ENCODE measurements at regions not wholly inside any gene's neighbourhood (a gene's known extent, or its start where the extent isn't known, plus 50 kb on each side); places are given as distances from the start of the nearest gene placed in this dataset.
"Not testable (repeated sequence)": the region's sequence is repeated elsewhere in the genome, so short reads cannot be mapped to it uniquely, and the experiment has no call there.

DNA sequence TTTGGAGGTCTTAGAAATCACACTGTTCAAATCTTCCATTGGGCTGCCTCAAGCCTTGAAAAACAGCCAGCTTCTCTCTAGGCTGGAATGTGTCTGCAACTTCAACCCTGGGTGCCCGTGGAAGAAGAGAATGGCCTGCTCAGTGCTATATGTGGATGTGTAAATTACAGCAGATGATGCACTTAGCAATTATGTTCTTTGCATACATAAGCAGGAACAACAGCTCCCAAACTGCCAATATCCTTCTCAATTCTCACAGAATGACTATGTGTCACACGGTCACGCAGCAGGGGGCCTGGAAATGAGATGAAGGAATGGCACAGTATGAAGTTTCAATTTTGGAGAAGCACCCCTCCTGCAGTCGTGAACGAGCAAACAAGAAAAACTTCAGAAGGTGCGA lies 175.2 kb upstream of the SMARCA2 start:
- DNase-seq (ENCODE audit: low read depth in 2 of 3, low spot score in 1 of 3), result no peak

- DNase-seq (ENCODE audit: low read depth in 2 of 3, low spot score in 1 of 3), result no peak
Measured at GRCh38 chr9:1845425-1845824, 169.7 kb upstream of the SMARCA2 start.

DNA sequence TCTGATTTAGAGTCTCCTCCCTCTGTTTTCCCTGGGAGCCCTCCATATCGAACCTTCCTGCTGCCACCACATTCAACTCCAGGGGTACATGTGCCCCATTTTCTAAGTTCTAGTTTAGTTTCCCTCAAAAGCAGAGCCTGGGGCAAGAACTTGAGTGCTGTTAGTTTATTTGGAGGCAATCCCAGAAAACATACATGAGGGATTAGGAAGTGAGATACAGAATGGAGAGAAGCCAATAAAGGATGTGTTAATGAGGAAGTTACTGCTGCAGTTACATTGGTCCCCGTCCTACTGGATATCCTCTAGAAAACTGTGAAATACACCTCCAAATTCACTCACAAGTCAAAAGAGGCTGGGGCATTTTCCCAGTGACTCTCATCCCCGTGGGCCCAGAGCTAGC lies 159.4 kb upstream of the SMARCA2 start:
- no peak for DNase-seq (ENCODE audit: low read depth in 2 of 3, low spot score in 1 of 3)

DNA sequence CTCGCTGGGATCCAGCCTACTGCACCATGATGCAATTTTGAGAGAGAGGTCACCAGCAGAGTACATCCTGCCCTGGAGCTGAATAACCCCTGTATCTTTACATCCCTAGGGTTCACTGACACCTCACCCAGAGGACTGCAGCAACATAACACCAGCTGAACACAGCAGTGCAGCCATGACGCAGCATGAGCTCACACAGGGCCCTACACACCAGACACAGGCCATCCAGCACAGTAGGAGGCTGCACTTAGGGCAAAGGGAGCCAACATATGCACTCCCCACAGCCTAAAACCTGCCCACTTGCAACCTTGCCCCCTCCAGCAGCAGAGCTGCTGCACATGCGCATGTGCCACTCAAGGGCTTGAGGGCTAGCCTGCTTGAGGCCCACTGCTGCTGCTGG lies 157.3 kb upstream of the SMARCA2 start:
- no peak for DNase-seq (ENCODE audit: low read depth in 2 of 3, low spot score in 1 of 3)

DNA sequence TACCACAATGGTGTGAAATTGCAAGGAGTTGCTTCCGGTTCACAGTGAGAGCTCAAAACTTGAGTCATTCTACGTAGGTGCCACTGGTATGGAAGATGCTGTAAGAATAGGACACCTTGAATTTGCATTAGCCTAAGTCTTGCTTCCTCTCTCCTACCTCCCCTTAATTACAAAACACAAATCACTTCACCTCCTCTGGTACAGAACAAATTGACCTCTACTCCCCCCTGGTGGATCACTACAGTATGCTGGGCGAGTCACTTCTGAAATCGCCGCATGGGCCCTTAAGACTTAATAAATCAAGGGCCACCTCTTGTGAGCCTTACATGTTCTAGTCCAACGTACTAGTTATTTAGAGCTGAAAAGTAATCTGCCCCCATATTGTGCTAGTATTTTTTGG lies 145.3 kb upstream of the SMARCA2 start:
- peak in 1 of 3 donors; percentile 43 for DNase-seq (ENCODE audit: low read depth in 2 of 3, low spot score in 1 of 3)

DNA sequence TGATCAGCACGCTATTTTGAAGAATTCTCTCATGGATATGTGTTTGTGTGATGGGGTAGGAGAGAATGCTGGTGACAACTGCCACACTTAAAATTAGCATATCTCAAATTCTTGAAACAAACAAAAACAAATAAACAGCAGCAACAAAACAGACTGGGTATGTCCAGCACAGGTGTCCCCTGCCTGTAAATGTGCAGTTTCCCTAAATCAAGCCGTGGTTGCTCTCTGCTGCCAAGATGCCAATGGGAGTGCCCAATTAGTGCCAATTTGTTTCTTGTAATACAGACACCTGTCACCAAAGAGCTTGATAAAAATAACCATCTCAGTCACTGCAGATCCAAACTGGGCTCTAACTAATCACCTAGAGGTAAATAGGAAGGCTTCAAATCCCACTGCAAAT lies 144.2 kb upstream of the SMARCA2 start:
- DNase-seq (ENCODE audit: low read depth in 2 of 3, low spot score in 1 of 3), result no peak

DNA sequence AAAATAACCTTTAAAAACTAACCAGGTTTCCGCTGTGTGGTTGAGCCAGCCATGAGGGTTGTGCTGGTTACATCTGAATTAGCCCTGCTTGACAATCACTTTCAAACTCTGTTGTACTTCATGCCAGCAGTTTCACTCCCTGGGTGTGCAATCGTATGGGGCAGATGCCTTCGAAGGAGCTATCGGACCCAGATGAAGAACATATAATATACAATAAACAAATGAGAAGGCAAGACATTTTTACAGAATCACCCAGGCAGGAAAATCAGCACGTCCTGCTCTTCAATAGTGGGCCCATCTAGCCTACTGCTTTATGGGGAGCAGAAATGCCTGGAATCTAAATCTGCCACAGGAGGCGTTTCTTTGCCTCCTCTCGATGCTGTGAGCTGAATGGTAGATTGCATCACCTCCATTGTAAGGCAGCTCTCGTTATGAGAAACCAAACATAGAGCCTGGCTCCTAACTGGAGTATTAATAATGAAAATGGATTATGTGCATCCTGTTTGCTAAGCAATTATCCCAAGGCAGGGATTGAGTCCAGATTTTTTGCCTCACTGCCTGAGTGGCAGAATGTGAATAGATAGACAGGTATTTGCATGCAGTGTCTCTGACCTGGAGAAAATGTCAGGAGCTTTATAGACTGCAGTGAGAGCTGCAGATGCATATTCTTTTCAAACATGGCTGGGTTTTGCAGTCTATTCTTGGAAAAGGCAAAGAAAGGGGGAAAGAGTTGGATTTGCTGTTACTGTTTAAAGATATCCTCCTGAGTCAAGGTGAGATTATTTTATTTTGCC lies 143.3 kb upstream of the SMARCA2 start:
- DNase-seq (ENCODE audit: low read depth in 2 of 3, low spot score in 1 of 3), result no peak

GRCh38 chr9:1875251-1875851 lies 139.8 kb upstream of the SMARCA2 start:
- no peak for DNase-seq (ENCODE audit: low read depth in 2 of 3, low spot score in 1 of 3)

DNA sequence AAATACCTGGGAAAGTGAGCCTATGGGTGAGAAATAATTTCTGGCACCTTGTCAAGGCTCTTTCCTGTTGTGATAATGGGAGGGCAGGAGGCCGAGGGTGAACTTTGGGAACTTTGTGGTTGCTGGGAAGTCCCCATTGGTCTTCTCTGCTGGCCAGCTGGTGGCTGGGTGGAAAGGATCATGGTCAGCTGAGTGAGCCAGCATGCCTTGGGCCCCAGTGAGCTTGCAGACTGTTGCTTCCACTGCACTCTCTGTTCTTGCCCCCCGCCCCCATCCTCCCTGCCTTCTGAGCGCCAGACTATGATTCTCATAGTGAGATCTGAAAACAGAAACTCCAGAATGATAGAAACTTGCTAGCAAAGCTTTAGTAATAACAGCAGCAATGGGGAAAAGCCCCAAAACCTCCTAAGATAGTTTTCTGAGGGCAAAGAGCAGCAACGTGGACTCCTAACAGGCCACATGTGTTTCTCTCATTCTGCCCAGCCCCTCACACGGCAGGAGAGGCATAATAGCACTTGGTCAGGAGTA lies 139.2 kb upstream of the SMARCA2 start:
- peak; percentile 72 to 84 (median 77) for DNase-seq (ENCODE audit: low read depth in 2 of 3, low spot score in 1 of 3)

- DNase-seq (ENCODE audit: low read depth in 2 of 3, low spot score in 1 of 3), result no peak
Measured at GRCh38 chr9:1876891-1877496, 138.2 kb upstream of the SMARCA2 start.

- no peak for DNase-seq (ENCODE audit: low read depth in 2 of 3, low spot score in 1 of 3)
Measured at GRCh38 chr9:1877951-1878350, 137.2 kb upstream of the SMARCA2 start.

- DNase-seq (ENCODE audit: low read depth in 2 of 3, low spot score in 1 of 3), result no peak
Measured at GRCh38 chr9:1878811-1879210, 136.3 kb upstream of the SMARCA2 start.

GRCh38 chr9:1879501-1879900 lies 135.6 kb upstream of the SMARCA2 start:
- DNase-seq (ENCODE audit: low read depth in 2 of 3, low spot score in 1 of 3), result peak in 1 of 3 donors; percentile 47

- no peak for DNase-seq (ENCODE audit: low read depth in 2 of 3, low spot score in 1 of 3)
Measured at GRCh38 chr9:1880038-1880565, 135.0 kb upstream of the SMARCA2 start.

- DNase-seq (ENCODE audit: low read depth in 2 of 3, low spot score in 1 of 3), result no peak
Measured at GRCh38 chr9:1881708-1882295, 133.3 kb upstream of the SMARCA2 start.

DNA sequence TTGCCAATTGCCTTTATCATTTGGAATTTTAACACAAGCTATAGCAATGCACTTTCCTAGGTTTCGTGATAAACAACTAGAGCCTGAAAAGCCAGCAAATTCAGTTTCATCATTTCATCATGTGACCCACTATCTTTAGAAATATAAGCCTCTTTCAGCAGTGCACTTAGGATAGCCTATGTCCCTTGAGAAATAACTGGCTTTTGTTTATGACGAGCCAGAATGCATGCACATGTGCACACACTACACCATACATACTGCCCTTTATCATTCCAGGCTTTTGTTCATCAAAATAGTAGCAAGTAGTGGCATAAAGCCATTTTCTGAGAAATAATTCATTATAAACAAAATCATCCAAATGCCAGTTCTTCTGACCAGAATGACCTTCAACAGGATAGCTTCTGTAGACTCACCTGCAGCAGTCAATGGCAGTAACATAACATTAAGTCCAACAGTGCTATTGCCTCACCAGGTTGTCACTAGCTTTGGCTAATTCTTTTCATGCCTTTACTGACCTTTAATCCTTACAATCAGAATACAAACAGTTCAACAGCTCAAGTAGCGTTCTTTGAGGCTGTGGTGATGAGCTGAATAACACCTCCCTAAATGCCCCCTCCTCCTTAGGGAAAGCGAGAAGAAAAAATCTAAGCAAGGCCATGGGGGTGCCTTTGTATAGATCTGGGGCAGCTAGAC lies 132.3 kb upstream of the SMARCA2 start:
- DNase-seq (ENCODE audit: low read depth in 2 of 3, low spot score in 1 of 3), result no peak

DNA sequence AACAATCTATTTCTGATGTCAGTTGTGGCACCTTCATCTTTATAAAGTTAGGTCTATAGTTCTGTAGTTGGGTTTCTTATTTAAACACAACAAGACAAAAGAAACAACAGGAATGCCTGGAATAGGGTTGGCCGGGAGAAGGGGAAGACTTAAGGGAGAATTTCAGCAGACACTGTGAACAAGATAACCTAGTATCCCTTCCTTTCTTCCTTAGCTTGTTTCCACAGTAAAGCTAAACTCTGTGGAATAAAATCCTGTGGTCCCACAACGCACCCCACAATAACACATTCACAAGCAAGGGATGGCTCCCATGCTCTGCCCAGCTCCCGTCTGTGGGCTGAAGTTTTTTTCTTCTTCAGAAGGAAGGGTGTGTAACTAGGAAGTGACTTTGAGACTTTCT lies 124.9 kb upstream of the SMARCA2 start:
- no peak for DNase-seq (ENCODE audit: low read depth in 2 of 3, low spot score in 1 of 3)

- DNase-seq (ENCODE audit: low read depth in 2 of 3, low spot score in 1 of 3), result no peak
Measured at GRCh38 chr9:1890816-1891215, 124.3 kb upstream of the SMARCA2 start.

DNA sequence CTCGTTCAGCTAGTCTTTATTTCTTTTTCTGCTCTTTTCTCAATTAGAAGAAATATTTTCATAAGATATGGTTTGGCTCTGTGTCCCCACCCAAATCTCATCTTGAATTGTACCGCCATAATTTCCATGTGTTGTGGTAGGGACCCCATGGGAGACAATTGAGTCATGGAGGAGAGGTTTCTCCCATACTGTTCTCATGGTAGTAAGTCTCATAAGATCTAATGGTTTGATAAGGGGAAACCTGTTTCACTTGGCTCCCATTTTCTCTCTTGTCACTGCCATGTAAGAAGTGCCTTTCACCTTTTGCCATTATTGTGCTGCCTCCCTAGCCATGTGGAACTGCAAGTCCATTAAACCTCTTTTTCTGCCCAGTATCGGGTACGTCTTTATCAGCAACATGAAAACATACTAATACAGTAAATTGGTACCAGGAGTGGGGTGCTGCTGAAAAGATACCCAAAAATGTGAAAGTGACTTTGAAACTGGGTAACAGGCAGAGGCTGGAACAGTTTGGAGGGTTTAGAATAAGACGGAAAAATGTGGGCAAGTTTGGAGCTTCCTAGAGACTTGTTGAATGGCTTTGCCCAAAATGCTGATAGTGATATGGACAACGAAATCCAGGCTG lies 112.0 kb upstream of the SMARCA2 start:
- DNase-seq (ENCODE audit: low read depth in 2 of 3, low spot score in 1 of 3), result not testable (repeated sequence)

DNA sequence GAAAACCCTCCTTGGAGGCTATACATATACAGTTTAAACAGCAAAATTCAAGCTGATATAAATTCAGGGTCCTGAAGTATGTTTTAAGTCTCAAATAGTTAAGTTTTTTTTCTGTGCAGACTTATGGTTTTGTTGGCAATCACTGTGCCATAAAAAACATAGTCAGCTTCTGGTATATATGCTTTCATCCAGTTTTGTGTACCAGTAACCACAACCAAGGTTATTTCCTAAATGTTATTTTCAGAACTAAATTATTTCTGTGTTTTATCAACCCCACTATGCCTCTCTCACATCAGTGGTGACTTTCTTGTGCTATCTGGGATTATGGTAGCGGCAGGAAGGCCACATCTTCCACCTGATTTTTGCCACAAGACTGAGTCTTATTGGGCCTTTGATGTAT lies 107.7 kb upstream of the SMARCA2 start:
- DNase-seq (ENCODE audit: low read depth in 2 of 3, low spot score in 1 of 3), result no peak

DNA sequence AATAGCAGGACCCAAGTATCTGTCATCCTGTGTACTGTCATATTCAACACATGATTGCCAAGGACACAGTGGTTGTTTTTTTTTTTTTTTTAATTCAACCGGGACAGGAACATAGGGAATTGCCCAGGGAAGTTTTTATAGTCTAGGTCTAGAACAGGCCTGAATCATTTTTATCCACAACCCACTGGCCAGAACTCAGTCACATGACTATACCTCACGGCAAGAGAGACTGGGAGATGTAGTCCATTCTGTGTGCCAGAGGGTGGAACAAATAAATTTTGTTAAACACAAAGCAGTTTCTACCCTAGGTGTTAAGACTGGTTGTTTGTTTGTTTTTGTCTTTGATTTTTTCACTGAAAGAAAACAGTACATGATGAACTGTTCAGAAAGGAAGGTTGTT lies 105.8 kb upstream of the SMARCA2 start:
- no peak for DNase-seq (ENCODE audit: low read depth in 2 of 3, low spot score in 1 of 3)

Data from stimulated activated CD4-positive, alpha-beta T cell treated with anti-CD3 and anti-CD28 coated beads, Interleukin-12 subunit alpha, Interleukin-12 subunit beta, amount 100 ng/mL, for 48 hours (primary cell).